K562 (cell line): ENCODE measurements at regions not wholly inside any gene's neighbourhood (a gene's known extent, or its start where the extent isn't known, plus 50 kb on each side); places are given as distances from the start of the nearest gene placed in this dataset.

ENCODE experiments used
- ATAC-seq: fragments of 200-7000 bp; cut with Tn5 transposase; 3 replicates; pipeline ENCODE4 v1.9.1; 2020; ENCODE audit warnings: moderate library complexity
- BruUV-seq: library from RNA; stranded (reverse); fragments of 400-500 nt; replicated peaks from 2 replicates; lab custom pipeline; 2021; lab: Mats Ljungman, UMichigan
- CTCF ChIA-PET: fragments of 300-600 bp; formaldehyde crosslinking; extraction: SDS; loops from one replicate; lab custom pipeline; 2021; ENCODE audit warnings: low intra/inter-chr PET ratio; lab: Yijun Ruan, JAX
- POLR2A ChIA-PET: fragments of 300-600, 350-650 bp; sonication (Branson Sonifier 250); formaldehyde crosslinking; extraction: SDS; loops from one replicate; lab custom pipeline; 2021; ENCODE audit warnings: antibody characterized with exemption, inconsistent platforms; lab: Yijun Ruan, JAX
- DNase-seq, 4 experiments: peaks; one replicate each; pipeline versions ENCODE4 v3.0.0 to v3.0.0-alpha.2; 2011 to 2018; ENCODE audit warnings: low spot score in 3 of 4, mixed read lengths in 3 of 4; ENCODE audit errors: extremely low read depth in 1 of 4
- FAIRE-seq: peaks from 2 replicates; lab custom pipeline; 2011; peaks lifted over from hg19 to GRCh38; lab: Jason Lieb, UNC
- H2AFZ ChIP-seq: 2 replicates; pipeline ENCODE4 v1.6.0; 2011; ENCODE audit warnings: low read depth, low read length, control low read depth, inconsistent platforms
- H3K27ac ChIP-seq: fragments of 200-600 bp; 3 replicates; pipeline ENCODE4 v1.8.0; 2011; ENCODE audit warnings: low read depth, mild to moderate bottlenecking, control low read depth, inconsistent platforms, low read length, moderate library complexity, mixed read lengths; ENCODE audit errors: extremely low read depth
- H3K27me3 ChIP-seq, 2 experiments: fragments of 300-600 bp in 1 of 2; 2 replicates in 1 of 2; 3 replicates in 1 of 2; pipeline versions ENCODE4 v1.6.0 to v1.8.0; 2011; ENCODE audit warnings: inconsistent platforms in 2 of 2, low read length in 2 of 2, mild to moderate bottlenecking in 1 of 2, mixed read lengths in 1 of 2, moderate library complexity in 1 of 2; ENCODE audit not compliant: control insufficient read depth in 2 of 2, insufficient read depth in 2 of 2
- H3K36me3 ChIP-seq: fragments of 300-600 bp; 3 replicates; pipeline ENCODE4 v1.8.0; 2011; ENCODE audit warnings: mild to moderate bottlenecking, low read length, inconsistent platforms; ENCODE audit not compliant: control insufficient read depth, insufficient read depth
- H3K4me1 ChIP-seq, 2 experiments: fragments of 200-600 bp in 1 of 2; replicated peaks in 1 of 2; 2 replicates in 1 of 2; 3 replicates in 1 of 2; pipeline versions ENCODE4 v1.5.1 to v1.8.0; 2011; ENCODE audit warnings: inconsistent platforms in 2 of 2, low read length in 2 of 2, mild to moderate bottlenecking in 1 of 2, mixed read lengths in 1 of 2, moderate library complexity in 1 of 2; ENCODE audit not compliant: control insufficient read depth in 2 of 2, insufficient read depth in 2 of 2
- H3K4me2 ChIP-seq: 2 replicates; pipeline ENCODE4 v1.6.1; 2011; ENCODE audit warnings: low read length, control low read depth, inconsistent platforms, mixed read lengths; ENCODE audit not compliant: insufficient read depth
- H3K4me3 ChIP-seq: fragments of 200-600 bp; sonication (generic), shearing (Covaris generic); 2 replicates; pipeline ENCODE4 v1.5.1; 2016; ENCODE audit warnings: control low read depth, inconsistent platforms
- H3K79me2 ChIP-seq: fragments of 200-600 bp; 3 replicates; pipeline ENCODE4 v1.8.0; 2011; ENCODE audit warnings: low read length, inconsistent platforms; ENCODE audit not compliant: control insufficient read depth, insufficient read depth
- H3K9ac ChIP-seq, 2 experiments: 2 replicates each; pipeline versions ENCODE4 v1.6.0 to v1.6.1; 2011; ENCODE audit warnings: low read depth in 2 of 2, low read length in 2 of 2, control low read depth in 1 of 2, inconsistent platforms in 1 of 2, mild to moderate bottlenecking in 1 of 2, mixed read lengths in 1 of 2; ENCODE audit not compliant: insufficient read depth in 1 of 2
- H3K9me1 ChIP-seq: one replicate; pipeline ENCODE4 v1.6.0; 2011; ENCODE audit warnings: inconsistent platforms, mild to moderate bottlenecking, low read length, moderate library complexity; ENCODE audit not compliant: control insufficient read depth, insufficient read depth
- H3K9me3 ChIP-seq: replicated peaks from 2 replicates; pipeline ENCODE4 v1.5.1; 2011; ENCODE audit warnings: low read depth, low read length, inconsistent platforms; ENCODE audit not compliant: control insufficient read depth, insufficient read depth
- H4K20me1 ChIP-seq: replicated peaks from 2 replicates; pipeline ENCODE4 v1.6.1; 2011; ENCODE audit warnings: low read length, inconsistent platforms, mixed read lengths; ENCODE audit not compliant: control insufficient read depth, insufficient read depth
- CHD2 ChIP-seq: IDR thresholded peaks from 2 replicates; pipeline ENCODE4 v1.6.1; 2011; ENCODE audit warnings: low read depth, low read length
- RFX5 ChIP-seq: IDR thresholded peaks from 2 replicates; pipeline ENCODE4 v1.6.1; 2011; ENCODE audit warnings: low read depth, mild to moderate bottlenecking, improper control_type of control experiment, low read length
- WGBS: fragments of 100-300 bp; shearing (Covaris generic); methylation state at CpG from one replicate; pipeline ENCODE4 v1.1.6; 2016; ENCODE audit warnings: low coverage, mixed read lengths; ENCODE audit not compliant: insufficient coverage; ENCODE audit errors: missing lambda C conversion rate; 5-methylcytosine and 5-hydroxymethylcytosine counted together
- in situ Hi-C: fragments of 300-500 bp; cut with MboI; formaldehyde crosslinking; loops from 4 replicates; pipeline ENCODE4 v1.15.0; 2018; ENCODE audit warnings: inconsistent platforms, mixed read lengths
- intact Hi-C: fragments of 100-400 bp; cut with micrococcal nuclease; formaldehyde crosslinking; loops from 2 replicates; pipeline ENCODE4 v1.14.2; 2022
- TF ChIP-seq, protein P1 (sequence below): conservative IDR thresholded peaks from 2 replicates; pipeline ENCODE4 v1.6.1; 2011; ENCODE audit warnings: low read depth, mild to moderate bottlenecking, low read length; ENCODE audit not compliant: control insufficient read depth
- TF ChIP-seq, protein P2 (sequence below), 2 experiments: fragments of 150-350 bp in 1 of 2; IDR thresholded peaks; 2 replicates each; pipeline ENCODE4 v1.6.1; 2012 to 2016; ENCODE audit warnings: low read depth in 2 of 2, low read length in 2 of 2, mild to moderate bottlenecking in 1 of 2, moderate library complexity in 1 of 2

DNA sequence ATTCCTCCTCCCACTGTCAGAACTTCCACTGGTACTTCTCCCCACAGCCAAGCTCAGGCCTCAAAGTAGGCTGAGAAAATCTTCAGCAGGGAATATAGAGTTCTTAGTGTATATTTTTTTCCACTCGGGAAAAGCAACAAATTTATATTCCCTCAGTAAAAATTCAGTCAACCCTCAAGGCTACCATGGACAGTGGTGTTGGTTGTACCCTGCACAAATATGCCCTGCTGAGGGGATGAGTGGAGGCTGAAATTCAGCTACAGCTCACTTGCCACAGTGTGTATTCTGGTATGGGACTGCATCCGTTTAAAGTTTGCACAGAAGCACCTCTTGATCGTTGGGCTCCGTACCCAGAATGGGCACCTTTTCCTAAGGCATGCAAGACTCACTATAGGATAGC lies 90.8 kb upstream of the LGALSL start:
- ChIA-PET CTCF (no interaction called here), POLR2A (interaction anchor here (0.8 to 1.4 kb wide), 2 partner anchors 9 to 123 kb away, joined by 3 to 4 read pairs; no protein-coding TSS in a partner anchor)
- in situ Hi-C loops, result no loop called here
- intact Hi-C loops, result no loop called here
- H3K79me2 ChIP-seq, result no peaks in the 10 kb centered on the region
- DNase-seq, result no peak
- no peak for ATAC-seq
- WGBS, result 2% methylated on average over 4 of the region's 4 CpGs
- TF ChIP-seq RFX5 (no peak), CHD2 (no peak)
- TF ChIP-seq, protein P1, sequence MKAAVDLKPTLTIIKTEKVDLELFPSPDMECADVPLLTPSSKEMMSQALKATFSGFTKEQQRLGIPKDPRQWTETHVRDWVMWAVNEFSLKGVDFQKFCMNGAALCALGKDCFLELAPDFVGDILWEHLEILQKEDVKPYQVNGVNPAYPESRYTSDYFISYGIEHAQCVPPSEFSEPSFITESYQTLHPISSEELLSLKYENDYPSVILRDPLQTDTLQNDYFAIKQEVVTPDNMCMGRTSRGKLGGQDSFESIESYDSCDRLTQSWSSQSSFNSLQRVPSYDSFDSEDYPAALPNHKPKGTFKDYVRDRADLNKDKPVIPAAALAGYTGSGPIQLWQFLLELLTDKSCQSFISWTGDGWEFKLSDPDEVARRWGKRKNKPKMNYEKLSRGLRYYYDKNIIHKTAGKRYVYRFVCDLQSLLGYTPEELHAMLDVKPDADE, result no peak
- TF ChIP-seq, protein P2, sequence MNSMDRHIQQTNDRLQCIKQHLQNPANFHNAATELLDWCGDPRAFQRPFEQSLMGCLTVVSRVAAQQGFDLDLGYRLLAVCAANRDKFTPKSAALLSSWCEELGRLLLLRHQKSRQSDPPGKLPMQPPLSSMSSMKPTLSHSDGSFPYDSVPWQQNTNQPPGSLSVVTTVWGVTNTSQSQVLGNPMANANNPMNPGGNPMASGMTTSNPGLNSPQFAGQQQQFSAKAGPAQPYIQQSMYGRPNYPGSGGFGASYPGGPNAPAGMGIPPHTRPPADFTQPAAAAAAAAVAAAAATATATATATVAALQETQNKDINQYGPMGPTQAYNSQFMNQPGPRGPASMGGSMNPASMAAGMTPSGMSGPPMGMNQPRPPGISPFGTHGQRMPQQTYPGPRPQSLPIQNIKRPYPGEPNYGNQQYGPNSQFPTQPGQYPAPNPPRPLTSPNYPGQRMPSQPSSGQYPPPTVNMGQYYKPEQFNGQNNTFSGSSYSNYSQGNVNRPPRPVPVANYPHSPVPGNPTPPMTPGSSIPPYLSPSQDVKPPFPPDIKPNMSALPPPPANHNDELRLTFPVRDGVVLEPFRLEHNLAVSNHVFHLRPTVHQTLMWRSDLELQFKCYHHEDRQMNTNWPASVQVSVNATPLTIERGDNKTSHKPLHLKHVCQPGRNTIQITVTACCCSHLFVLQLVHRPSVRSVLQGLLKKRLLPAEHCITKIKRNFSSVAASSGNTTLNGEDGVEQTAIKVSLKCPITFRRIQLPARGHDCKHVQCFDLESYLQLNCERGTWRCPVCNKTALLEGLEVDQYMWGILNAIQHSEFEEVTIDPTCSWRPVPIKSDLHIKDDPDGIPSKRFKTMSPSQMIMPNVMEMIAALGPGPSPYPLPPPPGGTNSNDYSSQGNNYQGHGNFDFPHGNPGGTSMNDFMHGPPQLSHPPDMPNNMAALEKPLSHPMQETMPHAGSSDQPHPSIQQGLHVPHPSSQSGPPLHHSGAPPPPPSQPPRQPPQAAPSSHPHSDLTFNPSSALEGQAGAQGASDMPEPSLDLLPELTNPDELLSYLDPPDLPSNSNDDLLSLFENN (IDR thresholded peaks at IDR 0.05; ENCODE audit: low read depth in 2 of 2, low read length in 2 of 2), result no peak
- H3K9me3 ChIP-seq, result no peaks in the 10 kb centered on the region
- no peak overlapping the region for H3K9ac ChIP-seq
- H3K4me3 ChIP-seq, result no peak overlapping the region
- no TSS peak for BruUV-seq
- no peak for FAIRE-seq
- no peak overlapping the region for H3K4me2 ChIP-seq
- H3K27ac ChIP-seq, result no peak overlapping the region
- H3K4me1 ChIP-seq, result no peaks in the 10 kb centered on the region; a peak in 1 of 5 replicates
- peaks cover 13 to 48% of the 10 kb centered on the region in 2 experiments; a peak in 4 of 5 replicates for H3K27me3 ChIP-seq
- H3K9me1 ChIP-seq, result no peaks in the 10 kb centered on the region
- H4K20me1 ChIP-seq, result peaks cover 18% of the 10 kb centered on the region
- no peaks in the 10 kb centered on the region for H3K36me3 ChIP-seq
- no peak overlapping the region for H2AFZ ChIP-seq
